ENCODE measurements at regions not wholly inside any gene's neighbourhood (a gene's known extent, or its start where the extent isn't known, plus 50 kb on each side); places are given as distances from the start of the nearest gene placed in this dataset.

DNA sequence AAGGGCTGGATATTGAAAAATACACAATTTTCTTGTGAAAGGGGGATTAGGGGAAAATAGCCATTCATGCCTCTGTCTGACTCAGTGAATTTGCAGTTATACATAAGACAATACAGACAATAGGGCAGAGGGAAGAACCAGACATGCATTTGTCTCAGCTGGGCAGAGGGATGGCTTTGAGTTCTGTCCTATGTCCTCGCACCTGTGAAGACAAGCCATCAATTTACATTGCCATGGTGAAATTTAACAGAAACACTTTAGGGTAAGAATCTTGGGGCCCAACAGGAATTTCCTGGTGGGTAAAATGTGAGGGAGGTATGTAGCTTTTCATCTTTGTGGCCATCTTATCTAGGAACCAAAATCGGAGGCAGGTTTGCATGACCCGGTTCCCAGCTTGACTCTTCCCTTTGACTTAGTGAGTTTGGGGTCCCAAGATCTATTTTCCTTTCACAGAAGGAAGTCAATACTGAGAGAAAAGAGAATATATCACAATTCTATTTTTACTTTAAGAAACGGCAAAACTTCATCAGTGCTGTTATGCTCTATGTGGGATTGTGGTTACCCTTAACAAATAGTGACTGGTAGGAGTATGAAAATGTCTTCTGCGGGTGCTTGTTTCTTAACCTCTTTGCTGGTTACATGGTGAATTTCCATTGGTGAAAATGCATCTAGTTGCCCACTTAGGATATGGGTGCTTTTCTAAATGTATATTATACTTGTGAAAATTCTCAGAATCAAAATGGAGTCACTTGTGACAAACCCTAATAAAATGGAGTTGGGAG, 221.8 kb downstream of the SPP2 start:
- TF ChIP-seq, protein P1, sequence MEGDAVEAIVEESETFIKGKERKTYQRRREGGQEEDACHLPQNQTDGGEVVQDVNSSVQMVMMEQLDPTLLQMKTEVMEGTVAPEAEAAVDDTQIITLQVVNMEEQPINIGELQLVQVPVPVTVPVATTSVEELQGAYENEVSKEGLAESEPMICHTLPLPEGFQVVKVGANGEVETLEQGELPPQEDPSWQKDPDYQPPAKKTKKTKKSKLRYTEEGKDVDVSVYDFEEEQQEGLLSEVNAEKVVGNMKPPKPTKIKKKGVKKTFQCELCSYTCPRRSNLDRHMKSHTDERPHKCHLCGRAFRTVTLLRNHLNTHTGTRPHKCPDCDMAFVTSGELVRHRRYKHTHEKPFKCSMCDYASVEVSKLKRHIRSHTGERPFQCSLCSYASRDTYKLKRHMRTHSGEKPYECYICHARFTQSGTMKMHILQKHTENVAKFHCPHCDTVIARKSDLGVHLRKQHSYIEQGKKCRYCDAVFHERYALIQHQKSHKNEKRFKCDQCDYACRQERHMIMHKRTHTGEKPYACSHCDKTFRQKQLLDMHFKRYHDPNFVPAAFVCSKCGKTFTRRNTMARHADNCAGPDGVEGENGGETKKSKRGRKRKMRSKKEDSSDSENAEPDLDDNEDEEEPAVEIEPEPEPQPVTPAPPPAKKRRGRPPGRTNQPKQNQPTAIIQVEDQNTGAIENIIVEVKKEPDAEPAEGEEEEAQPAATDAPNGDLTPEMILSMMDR (IDR thresholded peaks at IDR 0.05; ENCODE audit: low read length): no peak
- TF ChIP-seq EZH2 (IDR thresholded peaks at IDR 0.05; ENCODE audit: borderline replicate concordance, low read length): no peak
